ENCODE measurements at regions not wholly inside any gene's neighbourhood (a gene's known extent, or its start where the extent isn't known, plus 50 kb on each side); places are given as distances from the start of the nearest gene placed in this dataset.
"Not testable (repeated sequence)": the region's sequence is repeated elsewhere in the genome, so short reads cannot be mapped to it uniquely, and the experiment has no call there.

GRCh38 chr10:8305876-8306652, 251.6 kb downstream of the GATA3 start:
- H3K36me3 ChIP-seq (ENCODE audit: control insufficient read depth, insufficient read depth, low read length): no peaks in the 10 kb centered on the region
- H3K9me3 ChIP-seq (ENCODE audit: control insufficient read depth, low read length): no peaks in the 10 kb centered on the region
- H3K4me3 ChIP-seq (ENCODE audit: extremely low read depth, insufficient read depth, low read length, poor library complexity, severe bottlenecking): no peak overlapping the region
- peak overlapping the region; percentile 31 for H3K27ac ChIP-seq (ENCODE audit: low read depth, low read length, severe bottlenecking)
- H3K4me1 ChIP-seq (ENCODE audit: control insufficient read depth, insufficient read depth, low read length, poor library complexity, severe bottlenecking): peaks cover 9% of the 10 kb centered on the region
- 85 to 90% methylated on average over 5 to 7 of the region's 9 CpGs for WGBS, 2 experiments (ENCODE audit: insufficient coverage in 2 of 2)

DNA sequence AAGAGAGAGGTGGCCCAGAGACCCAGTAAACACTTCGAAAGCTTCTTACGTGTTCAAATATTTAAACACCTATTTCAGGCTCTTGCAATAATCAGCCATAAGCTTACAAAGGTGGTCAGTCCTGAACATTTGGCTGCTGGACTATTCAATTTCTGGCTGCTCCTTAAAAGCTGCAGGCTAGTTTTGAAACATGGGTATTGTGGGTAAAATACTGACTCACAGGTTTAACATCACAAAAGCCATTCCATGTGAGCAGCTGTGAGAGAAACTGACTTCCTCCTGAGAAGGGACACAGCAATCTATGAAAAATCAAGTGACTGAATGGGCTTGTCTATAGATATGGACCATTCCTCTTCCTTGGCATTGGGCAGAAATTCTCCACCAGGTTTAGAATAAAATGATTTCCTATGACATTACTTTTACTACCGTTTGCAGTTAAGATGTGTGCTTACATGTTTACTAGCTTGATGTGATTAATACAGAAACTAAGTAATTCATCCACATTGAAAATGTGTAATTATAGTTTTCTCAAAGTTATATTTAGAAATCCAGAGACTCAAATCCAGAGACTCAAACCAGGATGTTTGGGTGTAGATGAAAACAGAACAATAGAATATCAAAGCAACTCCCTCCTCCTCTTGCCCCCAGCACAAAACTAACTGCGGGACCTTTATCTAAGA, 252.3 kb downstream of the GATA3 start:
- WGBS, 2 experiments (ENCODE audit: insufficient coverage in 2 of 2): 80% methylated on average over 1 of the region's 4 CpGs; no CpG with 5 or more reads in 1 of the 2 experiments
- H3K9me3 ChIP-seq (ENCODE audit: control insufficient read depth, low read length): no peaks in the 10 kb centered on the region
- peak overlapping the region; percentile 31 for H3K27ac ChIP-seq (ENCODE audit: low read depth, low read length, severe bottlenecking)
- H3K36me3 ChIP-seq (ENCODE audit: control insufficient read depth, insufficient read depth, low read length): no peaks in the 10 kb centered on the region
- peaks cover 11% of the 10 kb centered on the region for H3K4me1 ChIP-seq (ENCODE audit: control insufficient read depth, insufficient read depth, low read length, poor library complexity, severe bottlenecking)
- no peak overlapping the region for H3K4me3 ChIP-seq (ENCODE audit: extremely low read depth, insufficient read depth, low read length, poor library complexity, severe bottlenecking)

DNA sequence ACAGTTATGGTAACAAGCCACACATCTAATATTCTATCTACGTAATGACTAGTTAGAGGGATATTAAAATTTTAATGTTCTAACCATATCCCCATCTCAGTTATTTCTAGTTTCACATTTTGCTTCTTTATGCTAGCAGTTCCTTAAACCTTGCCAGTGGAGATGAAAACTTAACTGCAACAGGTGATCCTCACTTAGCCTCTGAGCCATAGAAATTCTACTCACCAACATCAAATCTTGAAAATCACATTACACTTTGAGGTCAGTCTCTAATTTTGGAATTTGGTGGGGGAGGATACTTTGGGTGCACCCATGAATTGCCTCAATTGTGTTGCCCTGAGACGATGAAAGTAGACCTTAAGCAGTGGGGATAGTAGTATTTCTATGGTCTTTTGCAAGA, 256.4 kb downstream of the GATA3 start:
- no peak overlapping the region for H3K27ac ChIP-seq (ENCODE audit: low read depth, low read length, severe bottlenecking)
- no peaks in the 10 kb centered on the region for H3K9me3 ChIP-seq (ENCODE audit: control insufficient read depth, low read length)
- H3K4me1 ChIP-seq (ENCODE audit: control insufficient read depth, insufficient read depth, low read length, poor library complexity, severe bottlenecking): peaks cover 9% of the 10 kb centered on the region
- H3K36me3 ChIP-seq (ENCODE audit: control insufficient read depth, insufficient read depth, low read length): no peaks in the 10 kb centered on the region
- H3K4me3 ChIP-seq (ENCODE audit: extremely low read depth, insufficient read depth, low read length, poor library complexity, severe bottlenecking): no peak overlapping the region
- WGBS, 2 experiments (ENCODE audit: insufficient coverage in 2 of 2): 0% methylated on average over 1 of the region's 2 CpGs

GRCh38 chr10:8311526-8312070, 257.1 kb downstream of the GATA3 start:
- Histone ChIP-seq H3K4me3 (ENCODE audit: extremely low read depth, insufficient read depth, low read length, poor library complexity, severe bottlenecking) (no peak overlapping the region), H3K9me3 (ENCODE audit: control insufficient read depth, low read length) (no peaks in the 10 kb centered on the region), H3K4me1 (ENCODE audit: control insufficient read depth, insufficient read depth, low read length, poor library complexity, severe bottlenecking) (peaks cover 7% of the 10 kb centered on the region), H3K27ac (ENCODE audit: low read depth, low read length, severe bottlenecking) (no peak overlapping the region), H3K36me3 (ENCODE audit: control insufficient read depth, insufficient read depth, low read length) (no peaks in the 10 kb centered on the region)
- WGBS, 2 experiments (ENCODE audit: insufficient coverage in 2 of 2): 86 to 100% methylated on average over 1 of the region's 2 CpGs

DNA sequence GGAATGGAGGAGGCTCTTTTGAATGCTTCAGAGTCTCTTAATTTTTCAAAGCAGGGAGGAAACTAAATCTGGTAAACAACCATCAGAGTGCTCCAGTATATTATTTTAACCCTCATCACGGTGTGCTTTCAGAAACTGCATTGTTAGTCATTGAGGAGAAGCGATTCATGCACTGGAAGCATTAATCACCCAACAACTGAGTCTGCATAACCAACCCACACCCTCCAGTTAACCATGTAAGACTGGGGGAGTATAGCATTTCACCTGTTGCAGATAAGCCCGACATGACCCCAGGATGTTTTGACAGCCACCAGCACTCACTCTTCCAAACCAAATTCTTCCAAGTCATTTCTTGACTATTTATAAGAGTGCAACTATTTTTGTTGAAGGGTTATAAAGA, 257.6 kb downstream of the GATA3 start:
- WGBS, 2 experiments (ENCODE audit: insufficient coverage in 2 of 2): 80% methylated on average over 2 of the region's 3 CpGs; no CpG with 5 or more reads in 1 of the 2 experiments
- no peak overlapping the region for H3K4me3 ChIP-seq (ENCODE audit: extremely low read depth, insufficient read depth, low read length, poor library complexity, severe bottlenecking)
- H3K4me1 ChIP-seq (ENCODE audit: control insufficient read depth, insufficient read depth, low read length, poor library complexity, severe bottlenecking): peaks cover 6% of the 10 kb centered on the region
- H3K9me3 ChIP-seq (ENCODE audit: control insufficient read depth, low read length): no peaks in the 10 kb centered on the region
- H3K36me3 ChIP-seq (ENCODE audit: control insufficient read depth, insufficient read depth, low read length): no peaks in the 10 kb centered on the region
- no peak overlapping the region for H3K27ac ChIP-seq (ENCODE audit: low read depth, low read length, severe bottlenecking)

GRCh38 chr10:8312781-8313180, 258.3 kb downstream of the GATA3 start:
- no peaks in the 10 kb centered on the region for H3K9me3 ChIP-seq (ENCODE audit: control insufficient read depth, low read length)
- no peak overlapping the region for H3K4me3 ChIP-seq (ENCODE audit: extremely low read depth, insufficient read depth, low read length, poor library complexity, severe bottlenecking)
- no peaks in the 10 kb centered on the region for H3K36me3 ChIP-seq (ENCODE audit: control insufficient read depth, insufficient read depth, low read length)
- H3K4me1 ChIP-seq (ENCODE audit: control insufficient read depth, insufficient read depth, low read length, poor library complexity, severe bottlenecking): peaks cover 6% of the 10 kb centered on the region
- H3K27ac ChIP-seq (ENCODE audit: low read depth, low read length, severe bottlenecking): no peak overlapping the region
- 88 to 91% methylated on average over 8 to 9 of the region's 9 CpGs for WGBS, 2 experiments (ENCODE audit: insufficient coverage in 2 of 2)

DNA sequence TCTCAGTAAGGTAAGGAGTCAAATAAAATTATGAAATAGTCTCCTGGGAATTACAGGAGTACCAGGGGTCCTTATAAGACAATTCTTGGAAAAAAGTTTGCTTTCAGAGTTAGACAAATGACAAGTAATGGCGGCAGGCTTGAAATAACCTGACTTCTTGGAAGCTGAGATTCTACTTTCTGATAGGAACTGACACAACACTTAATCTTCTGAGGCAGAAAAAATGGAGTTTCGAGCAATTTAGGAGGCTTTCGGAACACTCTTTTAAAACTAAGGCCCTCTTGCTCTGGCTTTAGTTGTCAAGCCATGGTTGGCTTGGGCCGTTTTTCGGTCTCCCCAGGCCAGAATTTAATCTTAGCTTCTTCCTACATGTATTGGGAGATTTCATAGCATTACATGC, 260.0 kb downstream of the GATA3 start:
- no peaks in the 10 kb centered on the region for H3K36me3 ChIP-seq (ENCODE audit: control insufficient read depth, insufficient read depth, low read length)
- H3K9me3 ChIP-seq (ENCODE audit: control insufficient read depth, low read length): no peaks in the 10 kb centered on the region
- no peak overlapping the region for H3K4me3 ChIP-seq (ENCODE audit: extremely low read depth, insufficient read depth, low read length, poor library complexity, severe bottlenecking)
- H3K27ac ChIP-seq (ENCODE audit: low read depth, low read length, severe bottlenecking): no peak overlapping the region
- 92 to 94% methylated on average over 5 of the region's 5 CpGs for WGBS, 2 experiments (ENCODE audit: insufficient coverage in 2 of 2)
- peaks cover 6% of the 10 kb centered on the region for H3K4me1 ChIP-seq (ENCODE audit: control insufficient read depth, insufficient read depth, low read length, poor library complexity, severe bottlenecking)

- no peaks in the 10 kb centered on the region for H3K9me3 ChIP-seq (ENCODE audit: control insufficient read depth, low read length)
- H3K4me1 ChIP-seq (ENCODE audit: control insufficient read depth, insufficient read depth, low read length, poor library complexity, severe bottlenecking): peaks cover 6% of the 10 kb centered on the region
- no peak overlapping the region for H3K27ac ChIP-seq (ENCODE audit: low read depth, low read length, severe bottlenecking)
- 80% methylated on average over 1 of the region's 1 CpG; no CpG with 5 or more reads in 1 of the 2 experiments for WGBS, 2 experiments (ENCODE audit: insufficient coverage in 2 of 2)
- no peaks in the 10 kb centered on the region for H3K36me3 ChIP-seq (ENCODE audit: control insufficient read depth, insufficient read depth, low read length)
- no peak overlapping the region for H3K4me3 ChIP-seq (ENCODE audit: extremely low read depth, insufficient read depth, low read length, poor library complexity, severe bottlenecking)
These were observed 261.1 kb downstream of the GATA3 start for GRCh38 chr10:8315619-8316021.

DNA sequence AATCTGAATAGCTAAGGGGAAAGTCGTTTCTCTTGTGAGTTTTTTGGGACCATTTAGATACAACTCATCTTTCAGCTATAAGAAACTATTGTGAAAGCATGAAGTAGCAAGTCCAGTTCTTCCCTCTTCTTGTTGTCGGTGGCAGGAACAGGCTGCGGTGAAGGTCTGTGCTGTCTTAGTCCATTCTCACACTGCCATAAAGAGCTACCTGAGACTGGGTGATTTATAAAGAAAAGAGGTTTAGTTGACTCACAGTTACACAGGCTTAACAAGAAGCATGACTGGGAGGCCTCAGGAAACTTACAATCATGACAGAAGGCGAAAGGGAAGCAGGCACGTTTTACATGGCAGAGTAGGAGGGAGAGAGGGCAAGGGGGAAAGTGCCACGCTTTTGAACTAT, 261.8 kb downstream of the GATA3 start:
- Histone ChIP-seq H3K36me3 (ENCODE audit: control insufficient read depth, insufficient read depth, low read length) (no peaks in the 10 kb centered on the region), H3K4me3 (ENCODE audit: extremely low read depth, insufficient read depth, low read length, poor library complexity, severe bottlenecking) (no peak overlapping the region), H3K27ac (ENCODE audit: low read depth, low read length, severe bottlenecking) (no peak overlapping the region), H3K9me3 (ENCODE audit: control insufficient read depth, low read length) (no peaks in the 10 kb centered on the region), H3K4me1 (ENCODE audit: control insufficient read depth, insufficient read depth, low read length, poor library complexity, severe bottlenecking) (peaks cover 6% of the 10 kb centered on the region)
- WGBS, 2 experiments (ENCODE audit: insufficient coverage in 2 of 2): 79 to 100% methylated on average over 1 to 3 of the region's 6 CpGs

GRCh38 chr10:8318429-8318828, 263.9 kb downstream of the GATA3 start:
- H3K9me3 ChIP-seq (ENCODE audit: control insufficient read depth, low read length); H3K36me3 ChIP-seq (ENCODE audit: control insufficient read depth, insufficient read depth, low read length); H3K4me1 ChIP-seq (ENCODE audit: control insufficient read depth, insufficient read depth, low read length, poor library complexity, severe bottlenecking); H3K4me3 ChIP-seq (ENCODE audit: extremely low read depth, insufficient read depth, low read length, poor library complexity, severe bottlenecking); H3K27ac ChIP-seq (ENCODE audit: low read depth, low read length, severe bottlenecking): not testable (repeated sequence)
- WGBS, 2 experiments (ENCODE audit: insufficient coverage in 2 of 2): no CpG with 5 or more reads among the region's 3 CpGs

DNA sequence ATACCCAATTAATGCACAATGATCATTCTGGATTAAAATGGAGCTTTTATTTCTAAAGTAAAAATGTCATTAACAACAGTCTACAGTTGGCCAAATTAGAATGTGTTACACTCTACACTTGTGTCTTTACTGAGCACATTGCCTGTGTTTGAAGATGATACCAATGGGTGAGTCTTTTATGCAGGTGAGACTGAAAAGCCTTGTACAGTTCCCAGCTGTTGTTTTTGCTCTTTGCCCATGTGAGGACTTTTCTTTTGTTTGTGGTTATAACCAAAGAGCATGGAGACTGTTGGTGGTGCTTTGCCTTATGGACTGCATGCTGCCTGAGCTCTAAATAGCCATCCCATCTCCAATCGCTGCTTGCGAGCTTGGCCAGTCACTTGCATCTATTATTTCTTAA, 264.5 kb downstream of the GATA3 start:
- no peaks in the 10 kb centered on the region for H3K36me3 ChIP-seq (ENCODE audit: control insufficient read depth, insufficient read depth, low read length)
- 100% methylated on average over 2 of the region's 2 CpGs; no CpG with 5 or more reads in 1 of the 2 experiments for whole genome bisulfite sequencing, 2 experiments (ENCODE audit: insufficient coverage in 2 of 2)

More for the DNA sequence above, 264.5 kb downstream of the GATA3 start:
- H3K27ac ChIP-seq (ENCODE audit: low read depth, low read length, severe bottlenecking): no peak overlapping the region
- no peaks in the 10 kb centered on the region for H3K4me1 ChIP-seq (ENCODE audit: control insufficient read depth, insufficient read depth, low read length, poor library complexity, severe bottlenecking)
- H3K9me3 ChIP-seq (ENCODE audit: control insufficient read depth, low read length): no peaks in the 10 kb centered on the region
- no peak overlapping the region for H3K4me3 ChIP-seq (ENCODE audit: extremely low read depth, insufficient read depth, low read length, poor library complexity, severe bottlenecking)
